ENCODE measurements at regions not wholly inside any gene's neighbourhood (a gene's known extent, or its start where the extent isn't known, plus 50 kb on each side); places are given as distances from the start of the nearest gene placed in this dataset.

- H3K9me2 ChIP-seq (replicated peaks; ENCODE audit: insufficient read depth) = no peaks in the 10 kb centered on the region
- peak; percentile 33 for DNase-seq (ENCODE audit: low spot score)
- no peaks in the 10 kb centered on the region for H3K36me3 ChIP-seq (replicated peaks; ENCODE audit: insufficient read depth, low read depth)
- H3K27ac ChIP-seq = peak overlapping the region; percentile 70
- 70% methylated on average over 2 of the region's 2 CpGs for whole genome bisulfite sequencing (ENCODE audit: low lambda C conversion rate, missing lambda C conversion rate)
- TF ChIP-seq EZH2phosphoT487 (IDR thresholded peaks at IDR 0.05; ENCODE audit: low read depth, severe bottlenecking, unreplicated experiment) (no peak), CTCF (IDR thresholded peaks at IDR 0.05; ENCODE audit: poor library complexity) (no peak), EZH2 (IDR thresholded peaks at IDR 0.05; ENCODE audit: borderline replicate concordance) (no peak)
- H3K27me3 ChIP-seq = no peaks in the 10 kb centered on the region
- H3K4me3 ChIP-seq = no peak overlapping the region
- peak overlapping the region; percentile 2 for H3K4me2 ChIP-seq
- H3K9me3 ChIP-seq (ENCODE audit: low read depth) = no peaks in the 10 kb centered on the region
- no peaks in the 10 kb centered on the region for H4K20me1 ChIP-seq (ENCODE audit: insufficient read depth, poor library complexity, severe bottlenecking)
- no peak overlapping the region for H2AFZ ChIP-seq
- H3K79me2 ChIP-seq = no peaks in the 10 kb centered on the region
- H3K4me1 ChIP-seq (ENCODE audit: insufficient read depth) = no peaks in the 10 kb centered on the region
Observed at GRCh38 chr2:189276277-189276676, 96.7 kb upstream of the COL5A2 start.

GRCh38 chr2:189281201-189281600 is 101.6 kb upstream of the COL5A2 start:
- Histone ChIP-seq H2AFZ (no peak overlapping the region), H3K36me3 (replicated peaks; ENCODE audit: insufficient read depth, low read depth) (no peaks in the 10 kb centered on the region), H3K9me3 (ENCODE audit: low read depth) (no peaks in the 10 kb centered on the region), H3K4me2 (no peak overlapping the region), H3K9me2 (replicated peaks; ENCODE audit: insufficient read depth) (no peaks in the 10 kb centered on the region), H3K27me3 (no peaks in the 10 kb centered on the region), H3K27ac (no peak overlapping the region), H3K4me1 (ENCODE audit: insufficient read depth) (no peaks in the 10 kb centered on the region), H3K4me3 (no peak overlapping the region), H4K20me1 (ENCODE audit: insufficient read depth, poor library complexity, severe bottlenecking) (no peaks in the 10 kb centered on the region), H3K79me2 (no peaks in the 10 kb centered on the region)
- TF ChIP-seq EZH2phosphoT487 (IDR thresholded peaks at IDR 0.05; ENCODE audit: low read depth, severe bottlenecking, unreplicated experiment) (no peak), EZH2 (IDR thresholded peaks at IDR 0.05; ENCODE audit: borderline replicate concordance) (no peak), CTCF (IDR thresholded peaks at IDR 0.05; ENCODE audit: poor library complexity) (no peak)
- no peak for DNase-seq (ENCODE audit: low spot score)

- H3K4me2 ChIP-seq = no peak overlapping the region
- no peaks in the 10 kb centered on the region for H3K4me1 ChIP-seq (ENCODE audit: insufficient read depth)
- no peaks in the 10 kb centered on the region for H3K9me3 ChIP-seq (ENCODE audit: low read depth)
- WGBS (ENCODE audit: low lambda C conversion rate, missing lambda C conversion rate) = 59% methylated on average over 2 of the region's 2 CpGs
- no peaks in the 10 kb centered on the region for H3K79me2 ChIP-seq
- H4K20me1 ChIP-seq (ENCODE audit: insufficient read depth, poor library complexity, severe bottlenecking) = no peaks in the 10 kb centered on the region
- no peaks in the 10 kb centered on the region for H3K9me2 ChIP-seq (replicated peaks; ENCODE audit: insufficient read depth)
- no peak overlapping the region for H3K4me3 ChIP-seq
- no peak for DNase-seq (ENCODE audit: low spot score)
- H3K27me3 ChIP-seq = no peaks in the 10 kb centered on the region
- H3K27ac ChIP-seq = peak overlapping the region; percentile 78
- TF ChIP-seq EZH2 (IDR thresholded peaks at IDR 0.05; ENCODE audit: borderline replicate concordance) = no peak
- TF ChIP-seq EZH2phosphoT487 (IDR thresholded peaks at IDR 0.05; ENCODE audit: low read depth, severe bottlenecking, unreplicated experiment) = no peak
- TF ChIP-seq CTCF (IDR thresholded peaks at IDR 0.05; ENCODE audit: poor library complexity) = no peak
- no peaks in the 10 kb centered on the region for H3K36me3 ChIP-seq (replicated peaks; ENCODE audit: insufficient read depth, low read depth)
- H2AFZ ChIP-seq = no peak overlapping the region
Observed at GRCh38 chr2:189285349-189285748, 105.8 kb upstream of the COL5A2 start.
